GM12878 (cell line): ENCODE measurements at regions not wholly inside any gene's neighbourhood (a gene's known extent, or its start where the extent isn't known, plus 50 kb on each side); places are given as distances from the start of the nearest gene placed in this dataset.

Experiments
- ATAC-seq: fragments of 200-7000 bp; cut with Tn5 transposase; 3 replicates; pipeline ENCODE4 v1.9.1; 2020; ENCODE audit warnings: mild to moderate bottlenecking, moderate library complexity
- BruUV-seq: library from RNA; stranded (reverse); fragments of 400-500 nt; replicated peaks from 2 replicates; lab custom pipeline; 2021; lab: Mats Ljungman, UMichigan
- CTCF ChIA-PET: fragments of 300-600 bp; sonication (Branson Sonifier 250); formaldehyde crosslinking; extraction: SDS; loops from one replicate; lab custom pipeline; 2021; ENCODE audit warnings: inconsistent platforms; lab: Yijun Ruan, JAX
- POLR2A ChIA-PET: fragments of 350-600 bp; formaldehyde crosslinking; extraction: SDS; loops from one replicate; lab custom pipeline; 2021; ENCODE audit warnings: inconsistent platforms; lab: Charles Lee
- RAD21 ChIA-PET: fragments of 300-600 bp; sonication (Branson Sonifier 250); formaldehyde crosslinking; loops from one replicate; lab custom pipeline; 2023; ENCODE audit warnings: antibody characterized with exemption; ENCODE audit not compliant: unreplicated experiment; lab: Charles Lee
- SMC1A ChIA-PET: fragments of 300-600 bp; sonication (Branson Sonifier 250); formaldehyde crosslinking; loops from one replicate; lab custom pipeline; 2023; ENCODE audit not compliant: unreplicated experiment, uncharacterized antibody; lab: Charles Lee
- DNase-seq: peaks from one replicate; pipeline ENCODE4 v3.0.0-alpha.2; 2011; ENCODE audit warnings: low read depth, low spot score
- FAIRE-seq: peaks from 3 replicates; lab custom pipeline; 2011; peaks lifted over from hg19 to GRCh38; lab: Jason Lieb, UNC
- H2AFZ ChIP-seq: 2 replicates; pipeline ENCODE4 v1.6.0; 2011; ENCODE audit warnings: low read depth, low read length, control low read depth; ENCODE audit not compliant: control insufficient read depth
- H3K27ac ChIP-seq: 2 replicates; pipeline ENCODE4 v1.5.1; 2011; ENCODE audit warnings: control low read depth; ENCODE audit not compliant: control insufficient read depth, insufficient read depth
- H3K27me3 ChIP-seq, 2 experiments: replicated peaks in 1 of 2; 2 replicates each; pipeline versions ENCODE4 v1.6.0 to v1.6.1; 2011; ENCODE audit warnings: low read length in 1 of 2; ENCODE audit not compliant: control insufficient read depth in 2 of 2, insufficient read depth in 2 of 2
- H3K36me3 ChIP-seq, 2 experiments: 2 replicates each; pipeline ENCODE4 v1.5.1; 2011; ENCODE audit warnings: low read length in 1 of 2; ENCODE audit not compliant: control insufficient read depth in 2 of 2, insufficient read depth in 2 of 2
- H3K4me1 ChIP-seq: 2 replicates; pipeline ENCODE4 v1.6.1; 2011; ENCODE audit warnings: mild to moderate bottlenecking, low read length, moderate library complexity, mixed read lengths; ENCODE audit not compliant: control insufficient read depth, insufficient read depth
- H3K4me2 ChIP-seq: 2 replicates; pipeline ENCODE4 v1.6.0; 2011; ENCODE audit warnings: control low read depth; ENCODE audit not compliant: control insufficient read depth, insufficient read depth
- H3K4me3 ChIP-seq: fragments of 200-600 bp; sonication (generic); 2 replicates; pipeline ENCODE4 v1.5.1; 2016
- H3K79me2 ChIP-seq: 2 replicates; pipeline ENCODE4 v1.6.0; 2011; ENCODE audit warnings: low read length; ENCODE audit not compliant: control insufficient read depth, insufficient read depth
- H3K9ac ChIP-seq: 2 replicates; pipeline ENCODE4 v1.8.0; 2011; ENCODE audit warnings: low read length, control low read depth, mixed read lengths; ENCODE audit not compliant: control insufficient read depth, insufficient read depth
- H3K9me3 ChIP-seq: replicated peaks from 3 replicates; pipeline ENCODE4 v1.5.1; 2011; ENCODE audit warnings: mild to moderate bottlenecking, low read length; ENCODE audit not compliant: control insufficient read depth, insufficient read depth
- H4K20me1 ChIP-seq: 2 replicates; pipeline ENCODE4 v1.6.0; 2011; ENCODE audit not compliant: control insufficient read depth, insufficient read depth
- E4F1 ChIP-seq: fragments of 450-650 bp; IDR thresholded peaks from 2 replicates; pipeline ENCODE4 v1.6.1; 2018; ENCODE audit warnings: borderline replicate concordance, mild to moderate bottlenecking; ENCODE audit not compliant: partially characterized antibody
- FOXM1 ChIP-seq: IDR thresholded peaks from 2 replicates; pipeline ENCODE4 v1.6.1; 2012; ENCODE audit warnings: low read depth, mild to moderate bottlenecking, inconsistent platforms, low read length, moderate library complexity
- HDAC2 ChIP-seq: fragments of 200-600 bp; sonication (generic); IDR thresholded peaks from 2 replicates; pipeline ENCODE4 v1.6.1; 2017
- MAX ChIP-seq: IDR thresholded peaks from 2 replicates; pipeline ENCODE4 v1.6.1; 2012; ENCODE audit warnings: low read depth, low read length, improper control_type of control experiment
- MTA3 ChIP-seq: IDR thresholded peaks from 2 replicates; pipeline ENCODE4 v1.6.1; 2012; ENCODE audit warnings: low read length, inconsistent platforms, borderline replicate concordance
- POU2F2 ChIP-seq: IDR thresholded peaks from 3 replicates; pipeline ENCODE4 v1.6.1; 2011; ENCODE audit warnings: low read depth, mild to moderate bottlenecking, low read length, borderline replicate concordance
- ZNF217 ChIP-seq: fragments of 450-650 bp; IDR thresholded peaks from 2 replicates; pipeline ENCODE4 v1.6.1; 2017; ENCODE audit warnings: antibody characterized with exemption, mild to moderate bottlenecking
- WGBS: methylation state at CpG from one replicate; pipeline ENCODE4 v1.1.6; 2016; ENCODE audit warnings: low lambda C conversion rate; ENCODE audit not compliant: insufficient replicate concordance, insufficient coverage; ENCODE audit errors: missing lambda C conversion rate; 5-methylcytosine and 5-hydroxymethylcytosine counted together
- in situ Hi-C: fragments of 300-500 bp; cut with MboI; formaldehyde crosslinking; loops from 9 replicates; pipeline ENCODE4 v1.14.3; 2018; ENCODE audit warnings: mixed read lengths
- intact Hi-C: fragments of 100-400 bp; cut with micrococcal nuclease; formaldehyde crosslinking; loops from one replicate; pipeline ENCODE4 v1.14.2; 2022; ENCODE audit not compliant: unreplicated experiment

- TF ChIP-seq E4F1 = no peak
- TF ChIP-seq, all 136 proteins: peak for 0
Observed at GRCh38 chr1:80212948-80213347, 1206.4 kb upstream of the ADGRL4 start (continued).

- ChIA-PET RAD21 (no interaction called here), POLR2A (no interaction called here), SMC1A (no interaction called here), CTCF (no interaction called here)
- Histone ChIP-seq H2AFZ (no peak overlapping the region), H3K9ac (no peak overlapping the region), H3K4me2 (no peak overlapping the region), H3K36me3 (no peaks in the 10 kb centered on the region), H3K27me3 (no peaks in the 10 kb centered on the region), H3K79me2 (no peaks in the 10 kb centered on the region), H3K4me1 (no peaks in the 10 kb centered on the region), H3K9me3 (no peaks in the 10 kb centered on the region), H3K27ac (no peak overlapping the region), H3K4me3 (no peak overlapping the region), H4K20me1 (no peaks in the 10 kb centered on the region)
- intact Hi-C loops (loop anchor here (10.0 kb wide), 1 partner anchor 723 kb away; no protein-coding TSS in a partner anchor), in situ Hi-C loops (no loop called here)
- DNase-seq (no peak), FAIRE-seq (no peak), ATAC-seq (no peak)
- TF ChIP-seq MAX (no peak), MTA3 (no peak), FOXM1 (no peak), HDAC2 (no peak), POU2F2 (no peak), ZNF217 (no peak), E4F1 (no peak)
- WGBS = 31% methylated on average over 8 of the region's 8 CpGs
- BruUV-seq = no TSS peak
Observed at GRCh38 chr1:80211691-80212380, 1205.3 kb upstream of the ADGRL4 start.
